ENCODE measurements at regions not wholly inside any gene's neighbourhood (a gene's known extent, or its start where the extent isn't known, plus 50 kb on each side); places are given as distances from the start of the nearest gene placed in this dataset.

DNA sequence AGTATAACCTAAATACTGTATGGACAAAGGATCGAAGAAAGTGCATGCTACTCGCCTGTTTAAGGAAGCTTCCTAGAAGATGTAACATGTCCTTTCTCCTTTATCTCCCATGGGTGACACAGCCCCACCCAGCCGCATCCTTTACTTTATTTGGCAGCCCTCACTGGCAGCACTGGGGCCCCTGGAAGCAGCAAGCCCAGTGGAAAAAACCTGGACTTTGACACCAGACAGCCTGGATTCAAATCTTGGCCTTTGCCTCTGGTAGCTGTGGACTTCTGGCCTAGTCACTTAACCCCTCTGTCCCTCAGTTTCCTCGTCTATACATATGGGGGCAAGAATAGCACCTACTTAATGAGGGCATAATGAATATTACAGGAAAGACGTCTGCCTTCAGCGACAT is 67.1 kb downstream of the MYEOV start:
- TF ChIP-seq, protein P1, sequence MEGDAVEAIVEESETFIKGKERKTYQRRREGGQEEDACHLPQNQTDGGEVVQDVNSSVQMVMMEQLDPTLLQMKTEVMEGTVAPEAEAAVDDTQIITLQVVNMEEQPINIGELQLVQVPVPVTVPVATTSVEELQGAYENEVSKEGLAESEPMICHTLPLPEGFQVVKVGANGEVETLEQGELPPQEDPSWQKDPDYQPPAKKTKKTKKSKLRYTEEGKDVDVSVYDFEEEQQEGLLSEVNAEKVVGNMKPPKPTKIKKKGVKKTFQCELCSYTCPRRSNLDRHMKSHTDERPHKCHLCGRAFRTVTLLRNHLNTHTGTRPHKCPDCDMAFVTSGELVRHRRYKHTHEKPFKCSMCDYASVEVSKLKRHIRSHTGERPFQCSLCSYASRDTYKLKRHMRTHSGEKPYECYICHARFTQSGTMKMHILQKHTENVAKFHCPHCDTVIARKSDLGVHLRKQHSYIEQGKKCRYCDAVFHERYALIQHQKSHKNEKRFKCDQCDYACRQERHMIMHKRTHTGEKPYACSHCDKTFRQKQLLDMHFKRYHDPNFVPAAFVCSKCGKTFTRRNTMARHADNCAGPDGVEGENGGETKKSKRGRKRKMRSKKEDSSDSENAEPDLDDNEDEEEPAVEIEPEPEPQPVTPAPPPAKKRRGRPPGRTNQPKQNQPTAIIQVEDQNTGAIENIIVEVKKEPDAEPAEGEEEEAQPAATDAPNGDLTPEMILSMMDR (IDR thresholded peaks at IDR 0.05), result no peak
- TF ChIP-seq POLR2A (IDR thresholded peaks at IDR 0.05) (no peak), EP300 (IDR thresholded peaks at IDR 0.05) (no peak), POLR2AphosphoS5 (IDR thresholded peaks at IDR 0.05) (no peak)

Data from sigmoid colon (tissue), 4 donors.